ACC112 (cell line): ENCODE measurements at regions not wholly inside any gene's neighbourhood (a gene's known extent, or its start where the extent isn't known, plus 50 kb on each side); places are given as distances from the start of the nearest gene placed in this dataset.

Experiments
- H2AFZ ChIP-seq: fragments of 200-600 bp; sonication (generic); one replicate; pipeline ENCODE4 v1.6.0; 2017; ENCODE audit warnings: antibody characterized with exemption, low read length; ENCODE audit not compliant: unreplicated experiment
- H3K27ac ChIP-seq: fragments of 200-600 bp; sonication (generic); 2 replicates; pipeline ENCODE4 v1.5.1; 2014; ENCODE audit warnings: low read depth, mild to moderate bottlenecking, antibody characterized with exemption, low read length, moderate library complexity
- H3K27me3 ChIP-seq: fragments of 200-600 bp; sonication (generic); 2 replicates; pipeline ENCODE4 v1.6.1; 2014; ENCODE audit warnings: mild to moderate bottlenecking, antibody characterized with exemption, low read length, moderate library complexity, mixed read lengths; ENCODE audit not compliant: insufficient read depth
- H3K36me3 ChIP-seq: fragments of 200-600 bp; sonication (generic); 2 replicates; pipeline ENCODE4 v1.6.1; 2016; ENCODE audit warnings: mild to moderate bottlenecking, antibody characterized with exemption, low read length, moderate library complexity, mixed read lengths; ENCODE audit not compliant: insufficient read depth
- H3K4me1 ChIP-seq: fragments of 200-600 bp; sonication (generic); one replicate; pipeline ENCODE4 v1.6.1; 2016; ENCODE audit warnings: low read length, mixed read lengths; ENCODE audit not compliant: insufficient read depth, unreplicated experiment, control insufficient read depth
- H3K4me3 ChIP-seq: fragments of 200-600 bp; sonication (generic); 2 replicates; pipeline ENCODE4 v1.5.1; 2014; ENCODE audit warnings: mild to moderate bottlenecking, low read depth, low read length
- H3K79me2 ChIP-seq: fragments of 200-600 bp; sonication (generic); one replicate; pipeline ENCODE4 v1.6.0; 2016; ENCODE audit warnings: low read length; ENCODE audit not compliant: control insufficient read depth, unreplicated experiment, insufficient read depth

GRCh38 chr13:84659359-84659661, 777.0 kb upstream of the SLITRK1 start:
- Histone ChIP-seq H3K27me3 (no peaks in the 10 kb centered on the region), H3K36me3 (no peaks in the 10 kb centered on the region), H3K27ac (peak overlapping the region; percentile 37), H2AFZ (peak overlapping the region; percentile 23), H3K79me2 (no peaks in the 10 kb centered on the region), H3K4me1 (peaks cover 7% of the 10 kb centered on the region), H3K4me3 (no peak overlapping the region)

- Histone ChIP-seq H3K36me3 (no peaks in the 10 kb centered on the region), H3K4me3 (no peak overlapping the region), H2AFZ (peak overlapping the region; percentile 23), H3K4me1 (peaks cover 7% of the 10 kb centered on the region), H3K27me3 (no peaks in the 10 kb centered on the region), H3K27ac (peak overlapping the region; percentile 37), H3K79me2 (no peaks in the 10 kb centered on the region)
These were observed 776.5 kb upstream of the SLITRK1 start for GRCh38 chr13:84658491-84659358.

- Histone ChIP-seq H3K27ac (no peak overlapping the region), H2AFZ (no peak overlapping the region), H3K79me2 (no peaks in the 10 kb centered on the region), H3K4me1 (no peaks in the 10 kb centered on the region), H3K36me3 (no peaks in the 10 kb centered on the region), H3K27me3 (no peaks in the 10 kb centered on the region), H3K4me3 (no peak overlapping the region)
These were observed 773.4 kb upstream of the SLITRK1 start for GRCh38 chr13:84655677-84656076.

- Histone ChIP-seq H3K4me1 (peaks cover 5% of the 10 kb centered on the region), H3K36me3 (no peaks in the 10 kb centered on the region), H3K27ac (no peak overlapping the region), H2AFZ (no peak overlapping the region), H3K4me3 (no peak overlapping the region), H3K79me2 (no peaks in the 10 kb centered on the region), H3K27me3 (no peaks in the 10 kb centered on the region)
These were observed 772.5 kb upstream of the SLITRK1 start for GRCh38 chr13:84654654-84655275.

GRCh38 chr13:84653915-84654534, 771.8 kb upstream of the SLITRK1 start:
- Histone ChIP-seq H3K27ac (no peak overlapping the region), H3K4me1 (peaks cover 9% of the 10 kb centered on the region), H3K79me2 (no peaks in the 10 kb centered on the region), H2AFZ (no peak overlapping the region), H3K27me3 (no peaks in the 10 kb centered on the region), H3K36me3 (no peaks in the 10 kb centered on the region), H3K4me3 (no peak overlapping the region)

GRCh38 chr13:84651705-84652104, 769.4 kb upstream of the SLITRK1 start:
- Histone ChIP-seq H3K79me2 (no peaks in the 10 kb centered on the region), H3K36me3 (no peaks in the 10 kb centered on the region), H3K4me3 (no peak overlapping the region), H2AFZ (no peak overlapping the region), H3K27me3 (no peaks in the 10 kb centered on the region), H3K4me1 (peaks cover 9% of the 10 kb centered on the region), H3K27ac (peak overlapping the region; percentile 39; the same call in 1 of the 2 replicates)

- Histone ChIP-seq H3K4me3 (no peak overlapping the region), H3K79me2 (no peaks in the 10 kb centered on the region), H2AFZ (no peak overlapping the region), H3K36me3 (no peaks in the 10 kb centered on the region), H3K27me3 (no peaks in the 10 kb centered on the region), H3K4me1 (peaks cover 9% of the 10 kb centered on the region), H3K27ac (peak overlapping the region; percentile 47)
These were observed 769.0 kb upstream of the SLITRK1 start for GRCh38 chr13:84651288-84651687.

- Histone ChIP-seq H3K36me3 (no peaks in the 10 kb centered on the region), H3K4me1 (peaks cover 9% of the 10 kb centered on the region), H2AFZ (no peak overlapping the region), H3K4me3 (no peak overlapping the region), H3K79me2 (no peaks in the 10 kb centered on the region), H3K27me3 (no peaks in the 10 kb centered on the region), H3K27ac (peak overlapping the region; percentile 42)
These were observed 767.6 kb upstream of the SLITRK1 start for GRCh38 chr13:84649853-84650252.

GRCh38 chr13:84648069-84648640, 765.9 kb upstream of the SLITRK1 start:
- no peaks in the 10 kb centered on the region for H3K79me2 ChIP-seq
- H3K36me3 ChIP-seq: no peaks in the 10 kb centered on the region
- no peak overlapping the region for H2AFZ ChIP-seq
- no peaks in the 10 kb centered on the region for H3K27me3 ChIP-seq
- peaks cover 9% of the 10 kb centered on the region for H3K4me1 ChIP-seq
- H3K4me3 ChIP-seq: no peak overlapping the region
- no peak overlapping the region for H3K27ac ChIP-seq

GRCh38 chr13:84646957-84647356, 764.7 kb upstream of the SLITRK1 start:
- Histone ChIP-seq H3K4me3 (no peak overlapping the region; the same call in 1 of the 2 replicates), H3K79me2 (no peaks in the 10 kb centered on the region), H3K4me1 (peaks cover 9% of the 10 kb centered on the region), H2AFZ (no peak overlapping the region), H3K27me3 (no peaks in the 10 kb centered on the region), H3K27ac (no peak overlapping the region), H3K36me3 (no peaks in the 10 kb centered on the region)
